ENCODE measurements at regions not wholly inside any gene's neighbourhood (a gene's known extent, or its start where the extent isn't known, plus 50 kb on each side); places are given as distances from the start of the nearest gene placed in this dataset.
"Not testable (repeated sequence)": the region's sequence is repeated elsewhere in the genome, so short reads cannot be mapped to it uniquely, and the experiment has no call there.

DNA sequence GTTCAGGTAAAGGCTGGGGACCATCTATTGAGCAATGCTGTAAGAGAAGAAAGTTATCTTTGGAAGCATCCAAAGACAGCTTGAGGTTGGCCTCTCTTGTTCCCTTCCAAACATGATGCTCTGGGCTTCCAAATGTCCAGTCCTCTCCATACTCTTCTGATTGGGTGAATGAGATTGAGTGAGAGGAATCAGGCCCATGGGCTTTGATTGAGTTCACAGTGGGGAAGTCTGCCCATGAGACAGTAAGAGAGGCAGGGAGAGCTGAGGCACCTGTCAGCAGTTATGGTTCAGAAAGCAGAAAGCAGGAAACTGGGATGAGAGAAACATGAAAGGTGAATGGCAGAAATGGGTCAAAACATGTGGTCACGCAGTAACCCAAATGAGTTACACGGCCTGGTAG is 1006.9 kb downstream of the VRK1 start:
- TF ChIP-seq, protein P1, sequence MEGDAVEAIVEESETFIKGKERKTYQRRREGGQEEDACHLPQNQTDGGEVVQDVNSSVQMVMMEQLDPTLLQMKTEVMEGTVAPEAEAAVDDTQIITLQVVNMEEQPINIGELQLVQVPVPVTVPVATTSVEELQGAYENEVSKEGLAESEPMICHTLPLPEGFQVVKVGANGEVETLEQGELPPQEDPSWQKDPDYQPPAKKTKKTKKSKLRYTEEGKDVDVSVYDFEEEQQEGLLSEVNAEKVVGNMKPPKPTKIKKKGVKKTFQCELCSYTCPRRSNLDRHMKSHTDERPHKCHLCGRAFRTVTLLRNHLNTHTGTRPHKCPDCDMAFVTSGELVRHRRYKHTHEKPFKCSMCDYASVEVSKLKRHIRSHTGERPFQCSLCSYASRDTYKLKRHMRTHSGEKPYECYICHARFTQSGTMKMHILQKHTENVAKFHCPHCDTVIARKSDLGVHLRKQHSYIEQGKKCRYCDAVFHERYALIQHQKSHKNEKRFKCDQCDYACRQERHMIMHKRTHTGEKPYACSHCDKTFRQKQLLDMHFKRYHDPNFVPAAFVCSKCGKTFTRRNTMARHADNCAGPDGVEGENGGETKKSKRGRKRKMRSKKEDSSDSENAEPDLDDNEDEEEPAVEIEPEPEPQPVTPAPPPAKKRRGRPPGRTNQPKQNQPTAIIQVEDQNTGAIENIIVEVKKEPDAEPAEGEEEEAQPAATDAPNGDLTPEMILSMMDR (conservative IDR thresholded peaks at IDR 0.05; ENCODE audit: low read depth, low read length): no peak
- no peak overlapping the region for H3K4me3 ChIP-seq (ENCODE audit: low read depth, low read length)
- no peak for DNase-seq (ENCODE audit: low read depth)

DNA sequence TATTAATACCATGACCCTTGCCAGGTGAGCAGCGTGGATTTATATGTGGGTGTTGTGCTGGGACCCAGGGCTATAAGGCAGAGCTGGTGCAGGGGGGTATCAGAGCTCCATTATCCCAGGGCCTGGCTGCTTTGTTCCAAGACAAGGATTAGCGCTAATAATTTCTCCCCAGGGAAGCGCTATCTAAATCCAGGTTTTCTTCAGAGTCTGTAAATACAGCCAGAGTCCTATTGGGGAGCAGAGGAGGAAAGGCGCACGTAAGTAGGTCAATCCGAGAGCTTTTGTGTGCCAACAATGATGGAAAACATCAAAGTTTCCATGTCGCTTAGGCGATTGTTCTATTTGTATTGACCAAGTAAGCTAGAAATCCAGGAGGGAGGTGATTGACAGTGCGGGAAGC is 1009.7 kb downstream of the VRK1 start:
- no peak overlapping the region for H3K4me3 ChIP-seq (ENCODE audit: low read depth, low read length)
- DNase-seq (ENCODE audit: low read depth): no peak
- TF ChIP-seq, protein P1 (conservative IDR thresholded peaks at IDR 0.05; ENCODE audit: low read depth, low read length): no peak

DNA sequence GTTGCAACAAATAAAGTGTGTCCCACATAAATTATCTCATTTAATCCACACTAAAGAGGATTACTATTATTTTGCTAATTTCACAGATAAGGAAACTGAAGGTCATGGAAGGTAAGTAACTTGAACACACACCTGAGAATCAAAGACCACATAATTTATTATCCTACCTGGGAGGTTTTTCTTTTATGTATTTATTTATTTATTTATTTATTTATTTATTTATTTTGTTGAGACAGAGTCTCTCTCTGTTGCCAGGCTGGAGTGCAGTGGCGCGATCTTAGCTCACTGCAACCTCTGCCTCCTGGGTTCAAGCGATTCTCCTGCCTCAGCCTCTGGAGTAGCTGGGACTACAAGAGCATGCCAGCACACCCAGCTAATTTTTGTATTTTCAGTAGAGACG is 1011.4 kb downstream of the VRK1 start:
- not testable (repeated sequence) for DNase-seq (ENCODE audit: low read depth); H3K4me3 ChIP-seq (ENCODE audit: low read depth, low read length)

DNA sequence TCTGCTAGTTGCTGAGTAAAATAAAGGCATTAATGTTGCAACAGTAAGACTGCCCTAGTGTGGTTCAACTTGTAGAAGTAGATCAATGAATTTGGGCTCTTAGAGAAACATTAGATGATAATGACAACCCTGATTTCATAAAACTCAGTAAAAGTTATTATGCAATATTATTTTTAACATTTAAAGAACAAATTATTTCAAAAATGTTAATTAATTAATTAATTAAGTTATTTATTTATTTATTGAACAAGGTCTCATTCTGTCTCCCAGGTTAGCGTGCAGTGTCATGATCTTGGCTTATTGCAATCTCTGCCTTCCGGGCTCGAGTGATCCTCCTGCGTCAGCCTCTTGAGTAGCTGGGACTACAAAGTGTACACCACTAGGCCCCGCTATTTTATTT is 1016.4 kb downstream of the VRK1 start:
- TF ChIP-seq, protein P1 (conservative IDR thresholded peaks at IDR 0.05; ENCODE audit: low read depth, low read length): no peak
- DNase-seq (ENCODE audit: low read depth): no peak
- H3K4me3 ChIP-seq (ENCODE audit: low read depth, low read length): no peak overlapping the region

DNA sequence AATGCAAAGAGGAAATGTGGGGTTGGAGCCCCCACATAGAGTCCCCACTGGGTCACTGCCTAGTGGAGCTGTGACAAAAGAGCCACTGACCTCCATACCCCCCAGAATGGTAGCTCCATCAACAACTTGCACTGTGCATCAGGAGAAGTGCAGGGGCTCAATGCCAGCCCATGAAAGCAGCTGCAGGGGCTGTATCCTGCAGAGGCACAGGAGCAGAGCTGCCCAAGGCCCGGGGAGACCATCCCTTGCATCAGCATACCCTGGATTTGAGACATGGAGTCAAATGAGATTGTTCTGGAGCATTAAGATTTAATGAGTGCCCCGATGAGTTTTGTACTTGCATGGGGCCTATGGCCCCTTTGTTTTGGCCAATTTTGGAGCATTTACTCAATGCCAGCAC is 1023.6 kb downstream of the VRK1 start:
- H3K4me3 ChIP-seq (ENCODE audit: low read depth, low read length): no peak overlapping the region
- TF ChIP-seq, protein P1 (conservative IDR thresholded peaks at IDR 0.05; ENCODE audit: low read depth, low read length): no peak
- DNase-seq (ENCODE audit: low read depth): no peak

DNA sequence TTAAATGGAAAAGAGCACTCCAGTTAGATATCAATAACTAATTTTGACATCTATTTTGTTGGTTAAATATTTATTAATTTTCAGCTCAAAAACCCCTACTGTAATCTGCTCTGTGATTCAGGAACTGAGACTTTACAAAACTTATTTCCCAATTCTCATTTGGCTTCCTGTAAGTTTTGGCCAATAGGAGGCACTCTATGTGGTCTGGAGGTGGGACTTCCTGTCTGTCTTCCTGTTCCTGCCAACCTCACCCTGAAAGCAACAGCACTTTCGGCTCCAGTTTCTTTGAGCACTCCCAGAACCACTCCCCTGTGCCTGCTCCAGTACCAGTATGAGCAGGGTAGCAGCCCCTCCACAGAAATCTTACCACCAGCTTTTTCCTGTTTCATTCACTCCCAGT is 1027.0 kb downstream of the VRK1 start:
- no peak overlapping the region for H3K4me3 ChIP-seq (ENCODE audit: low read depth, low read length)
- TF ChIP-seq, protein P1 (conservative IDR thresholded peaks at IDR 0.05; ENCODE audit: low read depth, low read length): no peak
- DNase-seq (ENCODE audit: low read depth): no peak

DNA sequence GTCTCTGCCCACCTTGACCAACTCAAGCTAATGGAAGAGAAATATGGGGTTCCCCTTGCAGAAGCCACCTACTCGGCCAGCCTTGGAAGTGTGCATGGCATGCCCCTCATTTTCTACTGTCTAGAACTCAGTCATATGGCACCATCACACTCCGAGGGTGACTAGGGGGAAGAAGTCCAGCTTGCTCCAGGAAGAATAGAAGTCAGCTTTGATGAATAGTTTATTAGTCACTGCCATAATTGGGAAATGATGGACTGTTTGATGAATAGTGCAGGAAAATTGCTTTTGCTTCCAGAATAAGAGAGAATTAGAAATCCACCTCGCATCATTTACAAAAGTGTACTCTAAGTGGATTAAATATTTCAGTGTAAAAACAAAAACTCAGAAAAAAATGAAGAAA is 1030.6 kb downstream of the VRK1 start:
- TF ChIP-seq, protein P1 (conservative IDR thresholded peaks at IDR 0.05; ENCODE audit: low read depth, low read length): no peak
- H3K4me3 ChIP-seq (ENCODE audit: low read depth, low read length): no peak overlapping the region
- DNase-seq (ENCODE audit: low read depth): no peak

DNA sequence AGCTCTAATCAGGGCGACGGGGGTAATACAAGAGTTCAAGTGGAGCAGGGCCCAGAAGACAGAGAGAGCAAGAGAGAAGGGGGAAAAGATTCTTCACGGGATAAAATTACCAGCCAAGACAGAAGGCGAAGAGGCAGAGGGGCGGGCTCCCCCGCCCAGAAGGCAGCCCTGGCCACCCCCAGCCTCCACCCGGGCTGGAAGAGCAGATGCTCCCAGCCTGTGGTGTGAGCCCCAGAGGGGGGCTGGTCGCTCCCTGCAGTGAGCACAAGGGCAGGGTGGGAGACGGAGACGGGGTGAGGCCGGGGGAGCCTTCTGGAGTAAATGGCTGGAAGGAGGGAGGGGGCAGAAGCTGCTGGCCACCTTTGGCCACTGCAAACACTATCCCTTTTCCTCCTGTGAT is 1035.6 kb downstream of the VRK1 start:
- H3K4me3 ChIP-seq (ENCODE audit: low read depth, low read length): no peak overlapping the region
- TF ChIP-seq, protein P1 (conservative IDR thresholded peaks at IDR 0.05; ENCODE audit: low read depth, low read length): no peak
- no peak for DNase-seq (ENCODE audit: low read depth)

Data from choroid plexus epithelial cell (primary cell).